GM12878 (cell line): ENCODE measurements at regions not wholly inside any gene's neighbourhood (a gene's known extent, or its start where the extent isn't known, plus 50 kb on each side); places are given as distances from the start of the nearest gene placed in this dataset.

Source experiments
- ATAC-seq: fragments of 200-7000 bp; cut with Tn5 transposase; 3 replicates; pipeline ENCODE4 v1.9.1; 2020; ENCODE audit warnings: mild to moderate bottlenecking, moderate library complexity
- BruUV-seq: library from RNA; stranded (reverse); fragments of 400-500 nt; replicated peaks from 2 replicates; lab custom pipeline; 2021; lab: Mats Ljungman, UMichigan
- CTCF ChIA-PET: fragments of 300-600 bp; sonication (Branson Sonifier 250); formaldehyde crosslinking; extraction: SDS; loops from one replicate; lab custom pipeline; 2021; ENCODE audit warnings: inconsistent platforms; lab: Yijun Ruan, JAX
- POLR2A ChIA-PET: fragments of 350-600 bp; formaldehyde crosslinking; extraction: SDS; loops from one replicate; lab custom pipeline; 2021; ENCODE audit warnings: inconsistent platforms; lab: Charles Lee
- RAD21 ChIA-PET: fragments of 300-600 bp; sonication (Branson Sonifier 250); formaldehyde crosslinking; loops from one replicate; lab custom pipeline; 2023; ENCODE audit warnings: antibody characterized with exemption; ENCODE audit not compliant: unreplicated experiment; lab: Charles Lee
- SMC1A ChIA-PET: fragments of 300-600 bp; sonication (Branson Sonifier 250); formaldehyde crosslinking; loops from one replicate; lab custom pipeline; 2023; ENCODE audit not compliant: unreplicated experiment, uncharacterized antibody; lab: Charles Lee
- DNase-seq: peaks from one replicate; pipeline ENCODE4 v3.0.0-alpha.2; 2011; ENCODE audit warnings: low read depth, low spot score
- FAIRE-seq: peaks from 3 replicates; lab custom pipeline; 2011; peaks lifted over from hg19 to GRCh38; lab: Jason Lieb, UNC
- H2AFZ ChIP-seq: 2 replicates; pipeline ENCODE4 v1.6.0; 2011; ENCODE audit warnings: low read depth, low read length, control low read depth; ENCODE audit not compliant: control insufficient read depth
- H3K27ac ChIP-seq: 2 replicates; pipeline ENCODE4 v1.5.1; 2011; ENCODE audit warnings: control low read depth; ENCODE audit not compliant: control insufficient read depth, insufficient read depth
- H3K27me3 ChIP-seq, 2 experiments: replicated peaks in 1 of 2; 2 replicates each; pipeline versions ENCODE4 v1.6.0 to v1.6.1; 2011; ENCODE audit warnings: low read length in 1 of 2; ENCODE audit not compliant: control insufficient read depth in 2 of 2, insufficient read depth in 2 of 2
- H3K36me3 ChIP-seq, 2 experiments: 2 replicates each; pipeline ENCODE4 v1.5.1; 2011; ENCODE audit warnings: low read length in 1 of 2; ENCODE audit not compliant: control insufficient read depth in 2 of 2, insufficient read depth in 2 of 2
- H3K4me1 ChIP-seq: 2 replicates; pipeline ENCODE4 v1.6.1; 2011; ENCODE audit warnings: mild to moderate bottlenecking, low read length, moderate library complexity, mixed read lengths; ENCODE audit not compliant: control insufficient read depth, insufficient read depth
- H3K4me2 ChIP-seq: 2 replicates; pipeline ENCODE4 v1.6.0; 2011; ENCODE audit warnings: control low read depth; ENCODE audit not compliant: control insufficient read depth, insufficient read depth
- H3K4me3 ChIP-seq: fragments of 200-600 bp; sonication (generic); 2 replicates; pipeline ENCODE4 v1.5.1; 2016
- H3K79me2 ChIP-seq: 2 replicates; pipeline ENCODE4 v1.6.0; 2011; ENCODE audit warnings: low read length; ENCODE audit not compliant: control insufficient read depth, insufficient read depth
- H3K9ac ChIP-seq: 2 replicates; pipeline ENCODE4 v1.8.0; 2011; ENCODE audit warnings: low read length, control low read depth, mixed read lengths; ENCODE audit not compliant: control insufficient read depth, insufficient read depth
- H3K9me3 ChIP-seq: replicated peaks from 3 replicates; pipeline ENCODE4 v1.5.1; 2011; ENCODE audit warnings: mild to moderate bottlenecking, low read length; ENCODE audit not compliant: control insufficient read depth, insufficient read depth
- H4K20me1 ChIP-seq: 2 replicates; pipeline ENCODE4 v1.6.0; 2011; ENCODE audit not compliant: control insufficient read depth, insufficient read depth
- FOXK2 ChIP-seq: fragments of 450-650 bp; IDR thresholded peaks from 2 replicates; pipeline ENCODE4 v1.6.1; 2017; ENCODE audit warnings: mild to moderate bottlenecking, moderate library complexity
- FOXM1 ChIP-seq: IDR thresholded peaks from 2 replicates; pipeline ENCODE4 v1.6.1; 2012; ENCODE audit warnings: low read depth, mild to moderate bottlenecking, inconsistent platforms, low read length, moderate library complexity
- MEF2A ChIP-seq: IDR thresholded peaks from 2 replicates; pipeline ENCODE4 v1.6.1; 2011; ENCODE audit warnings: low read depth, mild to moderate bottlenecking, low read length, moderate library complexity; ENCODE audit not compliant: insufficient read depth
- NBN ChIP-seq: fragments of 450-650 bp; IDR thresholded peaks from 2 replicates; pipeline ENCODE4 v1.6.1; 2016
- NFYA ChIP-seq: IDR thresholded peaks from 2 replicates; pipeline ENCODE4 v1.6.1; 2011; ENCODE audit warnings: low read depth, mild to moderate bottlenecking, low read length, improper control_type of control experiment, borderline replicate concordance
- RAD21 ChIP-seq: IDR thresholded peaks from 2 replicates; pipeline ENCODE4 v1.6.1; 2011; ENCODE audit warnings: mild to moderate bottlenecking, low read depth, low read length, moderate library complexity; ENCODE audit not compliant: insufficient read depth
- WGBS: methylation state at CpG from one replicate; pipeline ENCODE4 v1.1.6; 2016; ENCODE audit warnings: low lambda C conversion rate; ENCODE audit not compliant: insufficient replicate concordance, insufficient coverage; ENCODE audit errors: missing lambda C conversion rate; 5-methylcytosine and 5-hydroxymethylcytosine counted together
- in situ Hi-C: fragments of 300-500 bp; cut with MboI; formaldehyde crosslinking; loops from 9 replicates; pipeline ENCODE4 v1.14.3; 2018; ENCODE audit warnings: mixed read lengths
- intact Hi-C: fragments of 100-400 bp; cut with micrococcal nuclease; formaldehyde crosslinking; loops from one replicate; pipeline ENCODE4 v1.14.2; 2022; ENCODE audit not compliant: unreplicated experiment
- TF ChIP-seq, protein P1 (sequence below): fragments of 450-650 bp; formaldehyde crosslinking; IDR thresholded peaks from 2 replicates; pipeline ENCODE4 v1.4.0; 2022; ENCODE audit warnings: mild to moderate bottlenecking, moderate library complexity
- TF ChIP-seq, protein P2 (sequence below): fragments of 450-650 bp; IDR thresholded peaks from 2 replicates; pipeline ENCODE4 v1.6.1; 2017; ENCODE audit warnings: mild to moderate bottlenecking, moderate library complexity

DNA sequence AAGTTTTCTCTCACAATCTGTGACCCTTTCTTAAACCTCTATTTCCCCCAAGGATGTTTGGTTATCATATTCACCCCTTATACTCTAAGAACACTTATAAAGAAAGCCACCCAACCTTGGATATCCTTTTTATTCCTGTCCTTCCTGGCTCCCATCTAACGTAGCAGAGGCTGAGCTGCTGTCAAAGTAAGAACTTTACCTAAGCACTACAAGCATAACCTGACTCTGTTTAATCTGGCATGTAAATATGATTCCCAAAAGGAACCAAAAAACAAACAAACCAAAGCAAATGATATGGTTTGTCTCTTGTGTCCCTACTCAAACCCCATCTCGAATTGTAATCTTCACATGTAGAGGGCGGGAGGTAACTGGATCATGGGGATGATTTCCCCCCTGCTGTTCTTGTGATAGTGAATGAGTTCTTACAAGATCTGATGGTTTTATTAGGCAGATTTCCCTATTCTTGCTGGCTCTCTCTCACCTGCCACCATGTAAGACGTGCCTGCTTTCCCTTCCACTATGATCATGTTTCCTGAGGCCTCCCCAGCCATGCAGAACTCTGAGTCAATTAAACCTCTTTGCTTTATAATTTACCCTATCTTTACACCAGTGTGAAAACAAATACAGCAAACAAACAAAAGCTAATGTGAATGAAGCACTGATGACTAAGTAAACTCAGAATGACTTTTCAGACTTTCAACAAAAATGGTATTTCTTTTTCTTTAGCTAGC lies 72.7 kb upstream of the SPOPL start:
- TF ChIP-seq FOXM1 (no peak), NFYA (no peak), FOXK2 (no peak), MEF2A (no peak), NBN (no peak), RAD21 (no peak)
- TF ChIP-seq, protein P1, sequence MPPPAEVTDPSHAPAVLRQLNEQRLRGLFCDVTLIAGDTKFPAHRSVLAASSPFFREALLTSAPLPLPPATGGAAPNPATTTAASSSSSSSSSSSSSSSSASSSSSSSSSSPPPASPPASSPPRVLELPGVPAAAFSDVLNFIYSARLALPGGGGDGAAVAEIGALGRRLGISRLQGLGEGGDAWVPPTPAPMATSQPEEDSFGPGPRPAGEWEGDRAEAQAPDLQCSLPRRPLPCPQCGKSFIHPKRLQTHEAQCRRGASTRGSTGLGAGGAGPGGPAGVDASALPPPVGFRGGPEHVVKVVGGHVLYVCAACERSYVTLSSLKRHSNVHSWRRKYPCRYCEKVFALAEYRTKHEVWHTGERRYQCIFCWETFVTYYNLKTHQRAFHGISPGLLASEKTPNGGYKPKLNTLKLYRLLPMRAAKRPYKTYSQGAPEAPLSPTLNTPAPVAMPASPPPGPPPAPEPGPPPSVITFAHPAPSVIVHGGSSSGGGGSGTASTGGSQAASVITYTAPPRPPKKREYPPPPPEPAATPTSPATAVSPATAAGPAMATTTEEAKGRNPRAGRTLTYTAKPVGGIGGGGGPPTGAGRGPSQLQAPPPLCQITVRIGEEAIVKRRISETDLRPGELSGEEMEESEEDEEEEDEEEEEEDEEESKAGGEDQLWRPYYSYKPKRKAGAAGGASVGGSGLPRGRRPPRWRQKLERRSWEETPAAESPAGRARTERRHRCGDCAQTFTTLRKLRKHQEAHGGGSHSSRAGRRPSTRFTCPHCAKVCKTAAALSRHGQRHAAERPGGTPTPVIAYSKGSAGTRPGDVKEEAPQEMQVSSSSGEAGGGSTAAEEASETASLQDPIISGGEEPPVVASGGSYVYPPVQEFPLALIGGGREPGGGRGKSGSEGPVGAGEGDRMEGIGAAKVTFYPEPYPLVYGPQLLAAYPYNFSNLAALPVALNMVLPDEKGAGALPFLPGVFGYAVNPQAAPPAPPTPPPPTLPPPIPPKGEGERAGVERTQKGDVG (CRISPR knock-in tag) = no peak
- TF ChIP-seq, protein P2, sequence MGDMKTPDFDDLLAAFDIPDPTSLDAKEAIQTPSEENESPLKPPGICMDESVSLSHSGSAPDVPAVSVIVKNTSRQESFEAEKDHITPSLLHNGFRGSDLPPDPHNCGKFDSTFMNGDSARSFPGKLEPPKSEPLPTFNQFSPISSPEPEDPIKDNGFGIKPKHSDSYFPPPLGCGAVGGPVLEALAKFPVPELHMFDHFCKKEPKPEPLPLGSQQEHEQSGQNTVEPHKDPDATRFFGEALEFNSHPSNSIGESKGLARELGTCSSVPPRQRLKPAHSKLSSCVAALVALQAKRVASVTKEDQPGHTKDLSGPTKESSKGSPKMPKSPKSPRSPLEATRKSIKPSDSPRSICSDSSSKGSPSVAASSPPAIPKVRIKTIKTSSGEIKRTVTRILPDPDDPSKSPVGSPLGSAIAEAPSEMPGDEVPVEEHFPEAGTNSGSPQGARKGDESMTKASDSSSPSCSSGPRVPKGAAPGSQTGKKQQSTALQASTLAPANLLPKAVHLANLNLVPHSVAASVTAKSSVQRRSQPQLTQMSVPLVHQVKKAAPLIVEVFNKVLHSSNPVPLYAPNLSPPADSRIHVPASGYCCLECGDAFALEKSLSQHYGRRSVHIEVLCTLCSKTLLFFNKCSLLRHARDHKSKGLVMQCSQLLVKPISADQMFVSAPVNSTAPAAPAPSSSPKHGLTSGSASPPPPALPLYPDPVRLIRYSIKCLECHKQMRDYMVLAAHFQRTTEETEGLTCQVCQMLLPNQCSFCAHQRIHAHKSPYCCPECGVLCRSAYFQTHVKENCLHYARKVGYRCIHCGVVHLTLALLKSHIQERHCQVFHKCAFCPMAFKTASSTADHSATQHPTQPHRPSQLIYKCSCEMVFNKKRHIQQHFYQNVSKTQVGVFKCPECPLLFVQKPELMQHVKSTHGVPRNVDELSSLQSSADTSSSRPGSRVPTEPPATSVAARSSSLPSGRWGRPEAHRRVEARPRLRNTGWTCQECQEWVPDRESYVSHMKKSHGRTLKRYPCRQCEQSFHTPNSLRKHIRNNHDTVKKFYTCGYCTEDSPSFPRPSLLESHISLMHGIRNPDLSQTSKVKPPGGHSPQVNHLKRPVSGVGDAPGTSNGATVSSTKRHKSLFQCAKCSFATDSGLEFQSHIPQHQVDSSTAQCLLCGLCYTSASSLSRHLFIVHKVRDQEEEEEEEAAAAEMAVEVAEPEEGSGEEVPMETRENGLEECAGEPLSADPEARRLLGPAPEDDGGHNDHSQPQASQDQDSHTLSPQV = no peak
- TF ChIP-seq, all 136 proteins: peak for 0
- H4K20me1 ChIP-seq = no peaks in the 10 kb centered on the region
- no peak for FAIRE-seq
- SMC1A ChIA-PET = interaction anchor here (1.1 kb wide), 1 partner anchor 36 kb away, joined by 3 read pairs; no protein-coding TSS in a partner anchor
- no peaks in the 10 kb centered on the region for H3K27me3 ChIP-seq
- POLR2A ChIA-PET = no interaction called here
- no peak overlapping the region for H3K27ac ChIP-seq
- RAD21 ChIA-PET = no interaction called here
- no peak overlapping the region for H2AFZ ChIP-seq
- in situ Hi-C loops = no loop called here
- WGBS = 75% methylated on average over 4 of the region's 4 CpGs
- H3K4me3 ChIP-seq = no peak overlapping the region
- no peak for ATAC-seq
- no peak overlapping the region for H3K9ac ChIP-seq
- no peak overlapping the region for H3K4me2 ChIP-seq
- DNase-seq = no peak
- H3K9me3 ChIP-seq = peaks cover 4% of the 10 kb centered on the region; the same call in 2 of the 3 replicates
- CTCF ChIA-PET = no interaction called here
- intact Hi-C loops = no loop called here
- no peaks in the 10 kb centered on the region for H3K36me3 ChIP-seq
- no peaks in the 10 kb centered on the region for H3K79me2 ChIP-seq
- BruUV-seq = no TSS peak
- H3K4me1 ChIP-seq = no peaks in the 10 kb centered on the region
